Activated naive CD8-positive, alpha-beta T cell treated with anti-CD3 and anti-CD28 coated beads, Interleukin-2, amount 10 ng/mL, durations not matched to agents 7 days and 5 days (primary cell): ENCODE measurements at regions not wholly inside any gene's neighbourhood (a gene's known extent, or its start where the extent isn't known, plus 50 kb on each side); places are given as distances from the start of the nearest gene placed in this dataset.
"Not testable (repeated sequence)": the region's sequence is repeated elsewhere in the genome, so short reads cannot be mapped to it uniquely, and the experiment has no call there.

ENCODE experiments used
- ATAC-seq: fragments of 150-1000 bp; cut with Tn5 transposase; one replicate; pipeline ENCODE4 v1.10.0; 2021; ENCODE audit warnings: low read depth, moderate library complexity
- POLR2A ChIA-PET: fragments of 350-600 bp; sonication (Branson Sonifier 250); formaldehyde crosslinking; loops from one replicate; lab custom pipeline; 2021; ENCODE audit warnings: antibody characterized with exemption; lab: Charles Lee
- DNase-seq: peaks from one replicate; pipeline ENCODE4 v3.0.0; 2021
- H3K27ac Mint-ChIP-seq: one replicate; pipeline ENCODE4 v1.8.0; 2022; ENCODE audit warnings: mild to moderate bottlenecking, mixed read lengths
- H3K27me3 Mint-ChIP-seq: one replicate; pipeline ENCODE4 v1.8.0; 2022; ENCODE audit warnings: mild to moderate bottlenecking, moderate library complexity, mixed read lengths
- H3K36me3 Mint-ChIP-seq: one replicate; pipeline ENCODE4 v1.8.0; 2021; ENCODE audit warnings: mild to moderate bottlenecking, mixed read lengths
- H3K4me1 Mint-ChIP-seq: one replicate; pipeline ENCODE4 v1.8.0; 2021; ENCODE audit warnings: mixed read lengths
- H3K4me3 Mint-ChIP-seq: one replicate; pipeline ENCODE4 v1.8.0; 2022; ENCODE audit warnings: mild to moderate bottlenecking, moderate library complexity, mixed read lengths
- H3K9me3 Mint-ChIP-seq: one replicate; pipeline ENCODE4 v1.8.0; 2021; ENCODE audit warnings: mixed read lengths

GRCh38 chr13:81017513-81018152 lies 676.7 kb upstream of the SPRY2 start:
- Mint-ChIP-seq H3K4me3 (no peak overlapping the region), H3K4me1 (no peaks in the 10 kb centered on the region), H3K27me3 (no peaks in the 10 kb centered on the region), H3K27ac (no peak overlapping the region), H3K36me3 (no peaks in the 10 kb centered on the region), H3K9me3 (peaks cover 4% of the 10 kb centered on the region)
- DNase-seq (no peak), ATAC-seq (no peak)
- POLR2A ChIA-PET, result no interaction called here

- Mint-ChIP-seq H3K4me1 (no peaks in the 10 kb centered on the region), H3K27me3 (no peaks in the 10 kb centered on the region), H3K36me3 (no peaks in the 10 kb centered on the region), H3K4me3 (no peak overlapping the region), H3K9me3 (peaks cover 9% of the 10 kb centered on the region), H3K27ac (no peak overlapping the region)
- no peak for ATAC-seq
- POLR2A ChIA-PET, result no interaction called here
- DNase-seq, result no peak
Observed at GRCh38 chr13:81012031-81012430, 671.1 kb upstream of the SPRY2 start.

DNA sequence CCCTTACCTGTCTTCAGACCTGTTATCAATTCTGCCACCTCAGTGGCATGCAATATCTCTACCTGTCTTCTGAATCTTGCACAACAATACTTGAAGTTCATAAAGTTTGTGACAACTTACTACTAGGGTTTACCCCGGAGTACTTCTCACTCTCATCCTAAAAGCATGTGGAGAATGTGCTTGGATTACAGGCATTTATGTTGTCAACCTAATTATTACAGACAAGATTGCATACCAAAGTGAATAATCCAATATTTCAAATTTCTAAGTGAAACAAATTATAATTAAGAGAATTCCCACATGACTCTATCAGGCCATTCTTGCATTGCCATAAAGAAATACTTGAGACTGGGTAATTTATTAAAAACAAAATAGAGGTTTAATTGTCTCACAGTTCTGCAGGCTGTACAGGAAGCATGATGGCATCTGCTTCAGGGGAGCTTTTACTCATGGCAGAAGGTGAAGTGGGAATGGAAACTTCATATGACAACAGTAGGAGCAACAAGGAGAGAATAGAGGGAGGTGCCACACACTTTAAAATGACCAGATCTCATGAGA lies 661.0 kb upstream of the SPRY2 start:
- ATAC-seq (no peak), DNase-seq (no peak)
- H3K4me1 Mint-ChIP-seq, result no peaks in the 10 kb centered on the region
- H3K27me3 Mint-ChIP-seq, result no peaks in the 10 kb centered on the region
- POLR2A ChIA-PET, result no interaction called here
- no peaks in the 10 kb centered on the region for H3K36me3 Mint-ChIP-seq
- H3K4me3 Mint-ChIP-seq, result no peak overlapping the region
- no peak overlapping the region for H3K27ac Mint-ChIP-seq
- peaks cover 5% of the 10 kb centered on the region for H3K9me3 Mint-ChIP-seq

DNA sequence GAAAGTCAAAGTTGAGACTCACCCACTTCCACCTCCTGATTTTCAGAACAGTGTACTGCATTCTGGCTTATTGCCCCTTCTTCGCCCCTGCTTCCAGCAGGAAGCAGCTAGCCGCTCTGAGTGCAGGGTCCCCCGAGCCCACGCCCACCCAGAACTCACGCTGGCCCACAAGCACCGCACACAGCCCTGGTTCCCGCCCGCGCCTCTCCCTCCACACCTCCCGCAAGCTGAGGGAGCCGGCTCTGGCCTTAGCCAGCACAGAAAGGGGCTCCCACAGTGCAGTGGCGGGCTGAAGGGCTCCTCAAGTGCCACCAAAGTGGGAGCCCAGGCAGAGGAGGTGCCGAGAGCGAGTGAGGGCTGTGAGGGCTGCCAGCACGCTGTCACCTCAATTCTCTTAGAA lies 657.7 kb upstream of the SPRY2 start:
- H3K27ac Mint-ChIP-seq, H3K9me3 Mint-ChIP-seq, H3K4me3 Mint-ChIP-seq, H3K36me3 Mint-ChIP-seq, DNase-seq, H3K4me1 Mint-ChIP-seq, ATAC-seq, H3K27me3 Mint-ChIP-seq, POLR2A ChIA-PET: not testable (repeated sequence)

DNA sequence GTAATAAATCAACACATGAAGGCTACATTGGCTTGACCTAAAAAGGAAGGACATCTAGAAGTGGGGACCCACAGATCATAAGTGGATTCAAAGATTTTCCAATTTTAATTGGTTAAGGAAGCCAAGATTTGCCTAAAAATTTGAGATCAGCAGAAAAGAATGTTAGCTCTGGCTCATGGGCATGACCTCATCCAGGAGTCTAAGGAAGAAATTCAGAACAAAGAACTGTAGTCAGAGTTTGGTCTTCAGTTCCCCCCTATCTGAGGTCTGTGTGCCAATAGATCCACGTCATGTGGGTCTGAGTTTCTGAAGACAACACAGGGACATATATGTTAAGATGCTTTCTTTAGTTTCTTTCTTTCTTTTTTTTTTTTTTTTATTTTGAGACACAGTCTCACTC lies 648.8 kb upstream of the SPRY2 start:
- H3K36me3 Mint-ChIP-seq, result no peaks in the 10 kb centered on the region
- H3K4me3 Mint-ChIP-seq, result no peak overlapping the region
- H3K9me3 Mint-ChIP-seq, result peaks cover 6% of the 10 kb centered on the region
- no peaks in the 10 kb centered on the region for H3K4me1 Mint-ChIP-seq
- ATAC-seq, result no peak
- H3K27ac Mint-ChIP-seq, result no peak overlapping the region
- POLR2A ChIA-PET, result no interaction called here
- DNase-seq, result no peak
- no peaks in the 10 kb centered on the region for H3K27me3 Mint-ChIP-seq

- ATAC-seq (no peak), DNase-seq (no peak)
- Mint-ChIP-seq H3K27me3 (no peaks in the 10 kb centered on the region), H3K36me3 (no peaks in the 10 kb centered on the region), H3K4me3 (no peak overlapping the region), H3K4me1 (no peaks in the 10 kb centered on the region), H3K27ac (no peak overlapping the region), H3K9me3 (peaks cover 6% of the 10 kb centered on the region)
- POLR2A ChIA-PET, result no interaction called here
Observed at GRCh38 chr13:80989241-80989640, 648.3 kb upstream of the SPRY2 start.

DNA sequence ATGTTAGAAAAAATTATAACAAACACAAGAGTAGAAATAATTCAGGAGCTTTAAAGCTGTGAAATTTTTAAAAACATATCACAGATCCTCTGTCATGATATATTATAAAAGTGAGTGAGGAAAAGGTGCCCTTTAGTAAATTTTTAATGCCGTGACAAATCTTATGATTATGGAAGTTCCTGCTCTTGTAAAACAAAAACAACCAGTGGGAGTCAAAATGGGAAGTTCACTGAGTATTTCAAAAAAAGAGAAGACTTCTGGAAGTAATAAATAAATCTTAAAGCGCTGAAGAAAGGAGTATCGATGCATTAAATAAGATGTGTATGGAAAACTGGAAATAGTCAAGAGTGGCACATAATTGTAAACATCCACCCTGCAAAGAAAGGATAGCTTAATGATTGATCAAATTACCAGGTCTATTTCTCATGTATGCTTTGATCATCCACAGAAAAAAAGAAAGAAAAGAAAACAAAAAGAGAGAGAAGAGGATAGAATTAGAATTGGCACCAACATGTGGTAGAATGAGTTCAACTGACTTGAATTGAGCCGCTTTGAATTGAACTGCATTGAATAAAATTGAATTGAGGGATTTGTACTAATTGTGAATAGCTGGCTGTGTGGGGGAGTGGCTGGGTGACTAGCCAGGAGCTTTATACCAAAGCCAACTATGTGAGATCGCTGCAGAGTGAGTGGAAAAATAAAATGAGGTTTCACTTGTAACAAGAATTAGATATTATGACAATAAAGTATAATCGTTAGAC lies 647.6 kb upstream of the SPRY2 start:
- ATAC-seq, result no peak
- DNase-seq, result no peak
- Mint-ChIP-seq H3K4me3 (no peak overlapping the region), H3K27ac (no peak overlapping the region), H3K36me3 (no peaks in the 10 kb centered on the region), H3K27me3 (no peaks in the 10 kb centered on the region), H3K4me1 (no peaks in the 10 kb centered on the region), H3K9me3 (peaks cover 6% of the 10 kb centered on the region)
- POLR2A ChIA-PET, result no interaction called here

DNA sequence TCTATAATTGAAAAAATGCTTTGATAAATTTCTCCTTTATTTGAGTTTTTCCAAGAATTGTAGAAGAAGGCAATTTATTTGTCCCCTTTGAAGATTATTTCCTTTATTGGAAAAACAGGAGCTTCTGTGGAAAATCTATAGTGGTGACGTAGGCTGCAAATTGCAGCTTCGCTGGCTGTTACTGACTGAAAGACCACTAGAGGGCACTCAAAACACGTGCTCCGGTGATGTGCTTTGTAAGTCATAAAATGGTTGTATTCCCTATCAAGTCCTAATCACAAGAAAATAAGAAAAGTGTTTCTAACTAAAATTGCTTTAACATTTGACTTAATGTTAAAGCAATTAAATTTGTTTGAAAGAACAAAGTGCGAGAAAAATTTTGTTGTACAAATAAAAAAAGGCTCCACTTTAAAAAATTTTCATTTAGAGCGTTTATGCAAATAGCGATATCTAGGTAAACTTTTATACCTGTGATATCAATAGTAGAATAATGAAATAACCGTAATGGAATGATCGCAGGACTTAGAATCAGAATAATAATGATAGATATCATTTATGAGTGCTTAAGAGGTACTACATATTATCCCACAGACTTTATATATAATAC lies 638.2 kb upstream of the SPRY2 start:
- no peak for DNase-seq
- Mint-ChIP-seq H3K4me1 (no peaks in the 10 kb centered on the region), H3K4me3 (no peak overlapping the region), H3K9me3 (peaks cover 3% of the 10 kb centered on the region), H3K27me3 (no peaks in the 10 kb centered on the region), H3K27ac (no peak overlapping the region), H3K36me3 (no peaks in the 10 kb centered on the region)
- POLR2A ChIA-PET, result no interaction called here
- ATAC-seq, result no peak

GRCh38 chr13:80977168-80977567 lies 636.2 kb upstream of the SPRY2 start:
- no peak for DNase-seq
- Mint-ChIP-seq H3K9me3 (no peaks in the 10 kb centered on the region), H3K27ac (no peak overlapping the region), H3K36me3 (no peaks in the 10 kb centered on the region), H3K4me3 (no peak overlapping the region), H3K4me1 (no peaks in the 10 kb centered on the region), H3K27me3 (no peaks in the 10 kb centered on the region)
- POLR2A ChIA-PET, result no interaction called here
- ATAC-seq, result no peak

- H3K4me1 Mint-ChIP-seq, result no peaks in the 10 kb centered on the region
- H3K27me3 Mint-ChIP-seq, result no peaks in the 10 kb centered on the region
- no peak for ATAC-seq
- H3K9me3 Mint-ChIP-seq, result no peaks in the 10 kb centered on the region
- POLR2A ChIA-PET, result no interaction called here
- H3K4me3 Mint-ChIP-seq, result no peak overlapping the region
- H3K36me3 Mint-ChIP-seq, result no peaks in the 10 kb centered on the region
- no peak overlapping the region for H3K27ac Mint-ChIP-seq
- DNase-seq, result no peak
Observed at GRCh38 chr13:80975903-80976302, 635.0 kb upstream of the SPRY2 start.

DNA sequence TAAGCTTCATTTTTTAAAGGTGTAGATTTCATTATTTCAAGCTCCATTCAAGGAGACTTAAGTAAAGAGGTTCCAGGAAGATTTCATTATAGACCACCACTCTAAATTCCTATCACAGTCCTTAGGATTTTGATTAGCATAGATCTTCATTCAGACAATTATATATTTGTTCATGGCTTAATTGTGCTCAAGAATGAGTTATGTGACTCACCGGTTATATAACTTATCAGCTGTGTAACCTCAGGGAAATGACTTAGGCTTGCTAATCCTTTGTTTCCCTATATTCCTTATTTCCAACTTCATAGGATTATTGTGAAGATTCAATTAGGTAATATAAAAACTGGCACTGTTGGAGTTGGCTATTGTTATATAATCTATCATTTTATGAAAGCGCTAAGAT lies 632.8 kb upstream of the SPRY2 start:
- Mint-ChIP-seq H3K27ac (no peak overlapping the region), H3K27me3 (no peaks in the 10 kb centered on the region), H3K36me3 (no peaks in the 10 kb centered on the region), H3K9me3 (no peaks in the 10 kb centered on the region), H3K4me3 (no peak overlapping the region), H3K4me1 (no peaks in the 10 kb centered on the region)
- POLR2A ChIA-PET, result no interaction called here
- no peak for DNase-seq
- ATAC-seq, result no peak

DNA sequence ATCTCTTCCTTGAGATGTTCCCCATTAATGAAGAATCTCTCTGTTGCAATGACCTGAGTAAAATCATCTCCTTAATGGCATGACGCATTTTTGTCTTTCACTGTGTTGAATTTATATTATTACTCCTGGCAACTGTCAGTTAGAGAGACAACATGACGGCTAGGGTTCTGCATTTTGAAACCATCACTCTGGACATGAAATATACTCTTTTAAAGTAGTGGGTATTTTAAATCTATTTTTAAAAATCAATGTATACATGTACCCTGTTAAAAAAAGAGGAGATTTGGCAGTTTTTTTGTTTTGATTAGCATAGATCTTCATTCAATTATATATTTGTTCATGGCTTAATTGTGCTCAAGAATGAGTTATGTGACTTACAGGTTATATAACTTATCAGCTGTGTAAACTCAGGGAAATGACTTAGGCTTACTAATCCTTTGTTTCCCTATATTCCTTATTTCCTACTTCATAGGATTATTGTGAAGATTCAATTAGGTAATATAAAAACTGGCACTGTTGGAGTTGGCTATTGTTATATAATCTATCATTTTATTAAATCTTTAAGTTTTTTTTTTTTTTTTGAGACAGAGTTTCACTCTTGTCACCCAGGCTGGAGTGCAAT lies 632.0 kb upstream of the SPRY2 start:
- POLR2A ChIA-PET, result no interaction called here
- ATAC-seq, result no peak
- H3K9me3 Mint-ChIP-seq, result no peaks in the 10 kb centered on the region
- no peak overlapping the region for H3K4me3 Mint-ChIP-seq
- DNase-seq, result no peak
- no peaks in the 10 kb centered on the region for H3K4me1 Mint-ChIP-seq
- H3K36me3 Mint-ChIP-seq, result no peaks in the 10 kb centered on the region
- no peak overlapping the region for H3K27ac Mint-ChIP-seq
- no peaks in the 10 kb centered on the region for H3K27me3 Mint-ChIP-seq

- Mint-ChIP-seq H3K4me1 (no peaks in the 10 kb centered on the region), H3K27ac (no peak overlapping the region), H3K36me3 (no peaks in the 10 kb centered on the region), H3K27me3 (no peaks in the 10 kb centered on the region), H3K4me3 (no peak overlapping the region), H3K9me3 (no peaks in the 10 kb centered on the region)
- no peak for DNase-seq
- POLR2A ChIA-PET, result no interaction called here
- no peak for ATAC-seq
Observed at GRCh38 chr13:80965097-80965496, 624.2 kb upstream of the SPRY2 start.
